K562 (cell line): ENCODE measurements at regions not wholly inside any gene's neighbourhood (a gene's known extent, or its start where the extent isn't known, plus 50 kb on each side); places are given as distances from the start of the nearest gene placed in this dataset.

Experiments used
- CTCF ChIP-seq, 3 experiments: IDR thresholded peaks in 2 of 3; conservative IDR thresholded peaks in 1 of 3; 2 replicates each; pipeline ENCODE4 v1.5.1; 2011 to 2012; ENCODE audit warnings: low read length in 3 of 3, mild to moderate bottlenecking in 3 of 3, control low read depth in 2 of 3, improper control_type of control experiment in 1 of 3, inconsistent platforms in 1 of 3, low read depth in 1 of 3, mixed read lengths in 1 of 3, moderate library complexity in 1 of 3; ENCODE audit not compliant: insufficient read depth in 2 of 3
- E2F6 ChIP-seq, 2 experiments: IDR thresholded peaks; 2 replicates each; pipeline ENCODE4 v1.6.1; 2011; ENCODE audit warnings: borderline replicate concordance in 1 of 2, control low read depth in 1 of 2, low read depth in 1 of 2, low read length in 1 of 2, mild to moderate bottlenecking in 1 of 2, mixed read lengths in 1 of 2, moderate library complexity in 1 of 2; ENCODE audit not compliant: insufficient read depth in 1 of 2, insufficient read length in 1 of 2, poor library complexity in 1 of 2, severe bottlenecking in 1 of 2; ENCODE audit errors: extremely low read depth in 1 of 2
- HDAC2 ChIP-seq: fragments of 450-650 bp; IDR thresholded peaks from 2 replicates; pipeline ENCODE4 v1.6.1; 2016; ENCODE audit warnings: mild to moderate bottlenecking
- MYC ChIP-seq, 2 experiments: fragments of 250-450 bp in 1 of 2; sonication (Bioruptor Pico) in 1 of 2; IDR thresholded peaks; 2 replicates each; pipeline versions ENCODE4 v1.5.1 to v1.6.1; 2012 to 2021; ENCODE audit warnings: low read depth in 2 of 2, borderline replicate concordance in 1 of 2, improper control_type of control experiment in 1 of 2, low read length in 1 of 2, mild to moderate bottlenecking in 1 of 2, moderate library complexity in 1 of 2
- RUNX1 ChIP-seq: sonication (generic); IDR thresholded peaks from 2 replicates; pipeline ENCODE4 v1.6.1; 2016; ENCODE audit warnings: antibody characterized with exemption, low read depth
- SMAD1 ChIP-seq: fragments of 150-350 bp; IDR thresholded peaks from 2 replicates; pipeline ENCODE4 v1.6.1; 2014; ENCODE audit warnings: low read length, low read depth; ENCODE audit not compliant: partially characterized antibody
- SREBF2 ChIP-seq: sonication (generic); formaldehyde crosslinking; IDR thresholded peaks from 2 replicates; pipeline ENCODE4 v1.4.0; 2020; ENCODE audit warnings: mild to moderate bottlenecking, missing genetic modification reagents
- TAF1 ChIP-seq: IDR thresholded peaks from 2 replicates; pipeline ENCODE4 v1.6.1; 2011; ENCODE audit warnings: mild to moderate bottlenecking, low read length, moderate library complexity; ENCODE audit not compliant: insufficient read depth, control insufficient read depth, severe bottlenecking; ENCODE audit errors: extremely low read depth
- TBL1XR1 ChIP-seq, 2 experiments: IDR thresholded peaks; 2 replicates each; pipeline ENCODE4 v1.6.1; 2012; ENCODE audit warnings: improper control_type of control experiment in 2 of 2, low read length in 2 of 2, mild to moderate bottlenecking in 1 of 2
- TCF3 ChIP-seq: sonication (generic); formaldehyde crosslinking; IDR thresholded peaks from 2 replicates; pipeline ENCODE4 v1.4.0; 2020; ENCODE audit warnings: mild to moderate bottlenecking, missing genetic modification reagents
- ZFP30 ChIP-seq: fragments of 250-450 bp; sonication (Bioruptor Pico); IDR thresholded peaks from 2 replicates; pipeline ENCODE4 v1.8.0; 2022; ENCODE audit warnings: moderate library complexity, mild to moderate bottlenecking, inconsistent platforms, borderline replicate concordance

GRCh38 chr12:91937009-91937408 is 208.6 kb downstream of the BTG1 start:
- TF ChIP-seq CTCF (IDR thresholded peaks at IDR 0.05 in 2 of 3, conservative IDR thresholded peaks at IDR 0.05 in 1 of 3; ENCODE audit: insufficient read depth in 2 of 3, low read depth in 1 of 3, low read length in 3 of 3) (no peak), SMAD1 (no peak), E2F6 (IDR thresholded peaks at IDR 0.05; ENCODE audit: borderline replicate concordance in 1 of 2, extremely low read depth in 1 of 2, insufficient read depth in 1 of 2, insufficient read length in 1 of 2, low read depth in 1 of 2, low read length in 1 of 2, poor library complexity in 1 of 2, severe bottlenecking in 1 of 2) (no peak), HDAC2 (no peak), MYC (IDR thresholded peaks at IDR 0.05; ENCODE audit: low read depth, low read length) (no peak), MYC (CRISPR knock-in tag; IDR thresholded peaks at IDR 0.05; ENCODE audit: borderline replicate concordance, low read depth) (no peak), SREBF2 (CRISPR knock-in tag) (no peak), TCF3 (CRISPR knock-in tag) (no peak), TBL1XR1 (IDR thresholded peaks at IDR 0.05; ENCODE audit: low read length in 2 of 2) (no peak), RUNX1 (no peak), ZFP30 (CRISPR knock-in tag) (no peak), TAF1 (no peak)
